Suppressor macrophage (primary cell): ENCODE measurements at regions not wholly inside any gene's neighbourhood (a gene's known extent, or its start where the extent isn't known, plus 50 kb on each side); places are given as distances from the start of the nearest gene placed in this dataset.
"Not testable (repeated sequence)": the region's sequence is repeated elsewhere in the genome, so short reads cannot be mapped to it uniquely, and the experiment has no call there.

ENCODE experiments used
- DNase-seq, 4 experiments: peaks; one replicate each; pipeline ENCODE4 v3.0.0-alpha.2; 2020 to 2022

DNA sequence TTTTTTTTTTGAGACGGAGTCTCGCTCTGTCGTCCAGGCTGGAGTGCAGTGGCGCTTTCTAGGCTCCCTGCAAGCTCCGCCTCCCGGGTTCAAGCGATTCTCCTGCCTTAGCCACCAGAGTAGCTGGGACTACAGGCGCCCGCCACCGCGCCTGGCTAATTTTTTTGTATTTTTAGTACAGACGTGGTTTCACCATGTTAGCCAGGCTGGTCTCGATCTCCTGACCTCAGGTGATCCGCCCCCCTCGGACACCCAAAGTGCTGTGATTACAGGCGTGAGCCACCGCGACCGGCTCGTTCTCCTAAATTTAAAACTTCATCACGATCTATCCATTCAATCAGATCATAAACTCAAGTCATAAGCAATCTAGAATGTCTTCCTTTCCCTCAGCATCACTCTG lies 359.5 kb upstream of the BRINP3 start:
- not testable (repeated sequence) for DNase-seq

- no peak for DNase-seq
These were observed 360.2 kb upstream of the BRINP3 start for GRCh38 chr1:190837888-190838287.

- no peak for DNase-seq
These were observed 369.5 kb upstream of the BRINP3 start for GRCh38 chr1:190847166-190847565.

DNA sequence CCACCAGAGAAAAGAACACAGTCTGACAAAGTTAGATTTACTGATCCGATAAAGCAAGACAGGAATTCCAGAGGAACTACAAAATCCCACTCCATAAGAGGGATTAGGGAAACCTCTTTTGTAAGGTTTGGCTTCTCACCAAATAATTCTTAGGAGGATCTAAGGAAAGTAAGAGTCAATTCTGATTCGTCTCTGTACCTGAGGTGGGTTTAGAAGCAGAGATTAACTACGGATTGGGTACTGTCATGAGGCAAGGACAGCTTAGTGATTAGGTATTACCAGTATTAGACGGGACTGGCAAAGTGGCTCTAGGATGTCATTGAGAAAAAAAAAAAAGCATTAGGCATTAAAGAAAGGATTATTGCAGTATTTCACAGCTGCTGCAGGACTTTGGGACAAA lies 371.7 kb upstream of the BRINP3 start:
- DNase-seq: no peak

DNA sequence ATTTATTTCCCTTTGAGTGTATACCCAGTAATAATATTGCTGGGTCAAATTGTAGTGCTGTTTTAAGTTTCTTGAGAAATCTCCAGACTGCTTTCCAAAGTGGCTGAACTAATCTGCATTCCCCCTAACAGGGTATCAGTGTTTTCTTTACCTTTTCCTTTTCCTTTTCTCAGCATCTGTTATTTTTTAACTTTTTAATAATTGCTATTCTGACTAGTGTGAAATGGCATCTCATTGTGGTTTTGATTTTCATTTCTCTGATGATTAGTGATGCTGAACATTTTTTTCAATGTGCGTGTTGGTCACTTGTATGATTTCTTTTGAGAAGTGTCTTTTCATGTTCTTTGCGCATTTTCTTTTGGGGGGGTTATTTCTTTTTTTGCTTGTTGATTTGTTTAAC lies 374.9 kb upstream of the BRINP3 start:
- DNase-seq: no peak

- DNase-seq: no peak
These were observed 380.5 kb upstream of the BRINP3 start for GRCh38 chr1:190858140-190858539.

GRCh38 chr1:190864013-190864641 lies 386.5 kb upstream of the BRINP3 start:
- DNase-seq: no peak

DNA sequence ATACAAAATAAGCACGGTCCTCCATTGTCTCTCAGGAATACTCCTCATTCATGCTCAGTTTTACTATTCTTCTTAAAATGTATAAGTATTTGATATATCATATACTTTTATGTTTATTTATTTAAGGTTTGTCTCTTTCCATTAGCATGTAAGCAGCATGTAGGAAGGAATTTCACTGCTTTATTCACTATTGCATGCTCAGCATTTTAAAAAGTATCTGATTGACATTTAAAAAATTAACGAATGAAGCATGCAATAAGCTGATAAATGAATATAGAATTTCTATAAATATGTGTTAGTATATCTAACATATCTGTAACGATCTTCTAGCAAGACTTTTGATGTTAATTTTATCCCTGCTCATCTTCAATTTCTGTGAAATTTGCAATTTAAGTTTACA lies 402.7 kb upstream of the BRINP3 start:
- no peak for DNase-seq

GRCh38 chr1:190881064-190881463 lies 403.4 kb upstream of the BRINP3 start:
- DNase-seq: no peak

DNA sequence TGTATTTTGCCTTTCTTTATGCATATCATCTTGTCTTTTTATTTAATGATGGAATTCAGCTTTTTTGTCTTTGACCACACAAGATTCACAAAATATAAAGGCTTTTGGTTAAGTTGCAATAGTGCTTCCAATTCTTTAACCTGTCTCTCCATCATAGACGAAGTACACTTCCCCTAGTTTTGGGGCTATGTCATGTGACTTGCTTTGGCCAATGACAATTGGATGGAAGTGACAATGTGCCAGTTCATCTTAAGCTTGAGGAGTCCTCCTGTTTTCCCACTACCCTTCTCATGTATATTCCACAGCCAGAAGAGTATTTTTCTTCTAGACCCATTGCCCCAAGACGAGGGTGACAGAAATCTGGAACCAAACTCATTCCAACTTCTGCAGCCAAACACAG lies 419.6 kb upstream of the BRINP3 start:
- no peak for DNase-seq

DNA sequence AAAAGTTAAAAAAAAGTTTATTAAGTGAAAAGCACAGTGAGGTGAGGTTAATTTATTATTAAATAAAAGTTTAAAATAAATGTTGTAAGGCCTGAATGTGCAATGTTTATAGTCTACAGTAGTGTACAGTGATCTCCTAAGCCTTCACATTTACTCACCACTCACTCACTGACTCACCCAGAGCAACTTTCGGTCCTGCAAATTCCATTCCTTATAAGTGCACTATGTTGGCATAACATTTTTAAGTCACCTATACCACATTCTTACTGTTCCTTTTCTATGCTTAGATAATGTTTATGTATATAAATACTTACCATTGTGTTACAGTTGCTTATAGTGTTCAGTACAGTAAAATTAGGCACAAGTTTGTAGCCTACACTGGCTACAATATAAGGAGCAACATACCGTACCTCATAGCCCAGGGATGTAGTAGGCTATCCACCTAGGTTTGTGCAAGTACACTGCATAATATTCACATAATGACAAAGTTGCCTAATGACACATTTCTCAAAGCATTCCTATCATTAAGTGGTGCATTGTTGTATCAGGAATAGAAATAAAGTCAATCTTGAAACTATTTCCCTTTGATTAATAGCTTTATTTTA lies 426.5 kb upstream of the BRINP3 start:
- DNase-seq: no peak

GRCh38 chr1:190906206-190906725 lies 428.6 kb upstream of the BRINP3 start:
- DNase-seq: no peak

DNA sequence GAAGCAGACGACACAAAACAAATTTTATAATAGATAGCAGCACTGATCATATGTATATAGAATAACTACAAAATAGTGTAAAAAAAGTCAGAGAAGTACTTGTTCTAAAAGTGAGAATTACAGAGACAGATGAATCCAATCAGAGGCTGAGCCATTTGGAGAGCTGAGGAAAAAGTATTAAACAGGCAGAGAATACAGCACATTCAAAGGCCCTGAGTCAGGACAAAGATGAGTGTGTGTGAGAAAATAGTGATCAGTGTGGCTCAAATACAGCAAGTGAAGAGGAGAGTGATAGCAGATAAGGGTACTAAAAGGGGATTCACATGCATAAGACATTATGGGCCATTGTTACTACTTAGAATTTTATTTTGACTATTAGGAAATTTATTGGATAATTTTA lies 430.6 kb upstream of the BRINP3 start:
- DNase-seq: no peak

GRCh38 chr1:190908691-190909090 lies 431.0 kb upstream of the BRINP3 start:
- no peak for DNase-seq

DNA sequence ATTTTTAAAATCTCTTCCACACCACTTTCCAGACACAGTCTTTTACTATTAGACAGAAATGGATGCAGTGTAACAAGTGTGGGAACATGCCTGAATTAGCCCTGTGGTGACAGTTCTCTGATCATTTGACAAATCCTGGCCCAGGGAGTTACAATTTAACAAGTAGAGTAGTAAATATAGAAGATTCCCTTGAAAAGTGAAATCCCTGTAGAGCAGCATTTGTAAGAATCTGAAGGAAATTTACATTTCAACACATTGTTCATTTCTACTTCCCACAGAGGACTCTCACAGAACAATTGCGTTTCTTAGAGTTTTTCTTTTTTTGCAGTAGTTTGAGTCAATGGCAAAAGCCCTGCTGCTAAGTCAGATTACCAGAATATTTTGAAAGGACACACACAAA lies 458.3 kb upstream of the BRINP3 start:
- DNase-seq: no peak

DNA sequence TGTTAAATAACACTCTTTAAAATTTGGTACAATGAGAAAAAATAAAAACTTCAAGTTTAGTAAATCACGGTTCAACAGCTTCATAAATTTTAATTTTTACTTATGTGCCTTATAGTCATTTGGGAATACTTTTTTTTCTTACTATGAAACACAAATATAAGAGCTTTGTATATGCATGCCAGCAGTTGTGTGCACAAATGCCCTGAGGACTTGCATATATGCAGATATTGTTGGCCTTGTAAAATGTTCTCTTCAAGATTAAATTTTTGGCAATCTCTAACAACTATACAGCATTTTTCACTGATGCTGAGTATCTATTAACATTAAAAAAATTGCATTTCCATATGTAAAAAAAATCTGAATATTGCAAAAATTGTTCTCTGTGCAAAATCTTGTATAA lies 458.7 kb upstream of the BRINP3 start:
- DNase-seq: no peak

GRCh38 chr1:190940951-190941350 lies 463.3 kb upstream of the BRINP3 start:
- DNase-seq: no peak

GRCh38 chr1:190942475-190942874 lies 464.8 kb upstream of the BRINP3 start:
- no peak for DNase-seq

DNA sequence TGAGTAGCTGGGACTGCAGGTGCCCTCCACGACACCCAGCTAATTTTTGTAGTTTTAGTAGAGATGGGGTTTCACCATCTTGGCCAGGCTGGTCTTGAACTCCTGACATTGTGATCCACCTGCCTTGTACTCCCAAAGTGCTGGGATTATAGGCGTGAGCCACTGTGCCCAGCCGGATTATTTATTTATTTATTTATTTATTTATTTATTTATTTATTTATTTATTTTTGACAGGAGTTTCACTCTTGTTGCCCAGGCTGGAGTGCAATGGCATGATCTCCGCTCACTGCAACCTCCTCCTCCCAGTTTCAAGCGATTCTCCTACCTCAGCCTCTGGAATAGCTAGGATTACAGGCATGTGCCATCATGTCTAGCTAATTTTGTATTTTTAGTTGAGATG lies 466.1 kb upstream of the BRINP3 start:
- DNase-seq: not testable (repeated sequence)

DNA sequence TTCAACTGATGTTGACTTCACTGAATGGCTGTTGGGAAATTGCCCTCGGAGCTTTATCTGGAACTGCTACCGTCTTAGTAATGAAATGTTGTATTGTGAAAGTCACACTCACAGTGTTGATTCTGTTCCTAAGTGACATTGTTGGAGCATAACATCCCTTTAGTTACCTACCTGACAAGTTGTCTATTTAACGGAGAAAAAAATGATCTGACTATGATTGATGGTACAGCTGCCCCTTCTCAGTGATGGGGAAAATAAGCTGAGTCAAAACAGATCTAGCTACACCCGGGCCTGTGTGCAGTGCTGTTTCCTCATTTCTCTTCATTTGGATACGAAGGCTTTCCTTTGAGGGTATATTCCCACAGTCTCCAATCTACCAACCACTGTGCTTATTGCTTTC lies 472.3 kb upstream of the BRINP3 start:
- DNase-seq: no peak

DNA sequence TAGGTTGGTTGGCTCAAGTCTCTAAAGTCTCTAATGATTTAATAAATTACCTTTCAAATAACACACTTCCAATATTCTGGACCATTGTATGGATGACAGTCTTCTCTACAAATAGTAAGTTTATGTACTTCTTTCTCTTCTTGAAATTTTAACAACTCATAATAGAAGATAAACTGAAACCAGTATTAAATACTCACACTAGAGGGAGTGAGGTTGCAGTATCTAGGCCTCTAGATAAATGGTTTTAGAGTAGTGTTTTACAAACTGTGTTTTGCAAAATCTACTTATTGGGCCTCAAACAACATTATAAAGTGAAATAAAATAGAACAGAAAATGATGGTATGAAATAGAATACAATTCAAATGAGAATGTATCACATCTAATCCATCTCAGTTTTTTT lies 479.9 kb upstream of the BRINP3 start:
- DNase-seq: no peak

DNA sequence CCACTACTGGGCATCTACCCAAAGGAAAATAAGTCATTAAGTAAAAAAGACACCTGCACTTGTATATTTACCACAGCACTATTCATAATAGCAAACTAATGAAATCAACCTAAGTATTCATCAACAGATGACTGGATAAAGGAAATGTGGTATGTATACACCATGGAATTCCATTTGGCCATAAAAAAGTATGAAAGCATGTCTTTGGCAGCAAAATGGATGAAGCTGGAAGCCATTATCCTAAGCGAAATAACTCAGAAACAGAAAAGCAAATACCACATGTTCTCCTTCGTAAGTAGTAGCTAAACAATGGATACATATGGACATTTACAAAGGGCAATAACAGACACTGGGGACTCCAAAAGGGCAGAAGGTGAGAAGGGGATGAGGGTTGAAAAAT lies 485.7 kb upstream of the BRINP3 start:
- no peak for DNase-seq

GRCh38 chr1:190975827-190976226 lies 498.2 kb upstream of the BRINP3 start:
- DNase-seq: peak in 1 of 4 experiments; percentile 0

DNA sequence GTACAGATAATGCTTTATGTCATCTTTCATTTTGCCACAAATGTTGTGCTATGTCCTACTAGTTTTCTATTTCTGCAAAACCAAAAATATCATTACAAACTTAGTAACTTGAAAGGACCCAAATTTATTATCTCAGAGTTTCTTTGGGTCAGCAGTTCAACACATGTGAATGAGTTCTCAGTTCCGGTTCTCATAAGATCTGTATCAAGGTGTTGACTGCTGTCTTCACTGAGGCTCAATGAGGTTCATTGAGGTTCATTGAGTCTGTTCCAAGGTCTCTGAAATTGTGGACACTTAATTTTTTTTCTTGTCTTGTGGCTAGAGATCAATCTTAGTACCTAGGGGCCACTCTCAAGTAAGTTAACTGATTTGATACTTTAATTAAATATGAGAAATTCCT lies 525.1 kb upstream of the BRINP3 start:
- DNase-seq: no peak

- no peak for DNase-seq
These were observed 539.1 kb upstream of the BRINP3 start for GRCh38 chr1:191016765-191017164.
